K562 (cell line): ENCODE measurements at regions not wholly inside any gene's neighbourhood (a gene's known extent, or its start where the extent isn't known, plus 50 kb on each side); places are given as distances from the start of the nearest gene placed in this dataset.

Source experiments
- ATAC-seq: fragments of 200-7000 bp; cut with Tn5 transposase; 3 replicates; pipeline ENCODE4 v1.9.1; 2020; ENCODE audit warnings: moderate library complexity
- BruUV-seq: library from RNA; stranded (reverse); fragments of 400-500 nt; replicated peaks from 2 replicates; lab custom pipeline; 2021; lab: Mats Ljungman, UMichigan
- CTCF ChIA-PET: fragments of 300-600 bp; formaldehyde crosslinking; extraction: SDS; loops from one replicate; lab custom pipeline; 2021; ENCODE audit warnings: low intra/inter-chr PET ratio; lab: Yijun Ruan, JAX
- POLR2A ChIA-PET: fragments of 300-600, 350-650 bp; sonication (Branson Sonifier 250); formaldehyde crosslinking; extraction: SDS; loops from one replicate; lab custom pipeline; 2021; ENCODE audit warnings: antibody characterized with exemption, inconsistent platforms; lab: Yijun Ruan, JAX
- DNase-seq, 4 experiments: peaks; one replicate each; pipeline versions ENCODE4 v3.0.0 to v3.0.0-alpha.2; 2011 to 2018; ENCODE audit warnings: low spot score in 3 of 4, mixed read lengths in 3 of 4; ENCODE audit errors: extremely low read depth in 1 of 4
- FAIRE-seq: peaks from 2 replicates; lab custom pipeline; 2011; peaks lifted over from hg19 to GRCh38; lab: Jason Lieb, UNC
- H2AFZ ChIP-seq: 2 replicates; pipeline ENCODE4 v1.6.0; 2011; ENCODE audit warnings: low read depth, low read length, control low read depth, inconsistent platforms
- H3K27ac ChIP-seq: fragments of 200-600 bp; 3 replicates; pipeline ENCODE4 v1.8.0; 2011; ENCODE audit warnings: low read depth, mild to moderate bottlenecking, control low read depth, inconsistent platforms, low read length, moderate library complexity, mixed read lengths; ENCODE audit errors: extremely low read depth
- H3K27me3 ChIP-seq, 2 experiments: fragments of 300-600 bp in 1 of 2; 2 replicates in 1 of 2; 3 replicates in 1 of 2; pipeline versions ENCODE4 v1.6.0 to v1.8.0; 2011; ENCODE audit warnings: inconsistent platforms in 2 of 2, low read length in 2 of 2, mild to moderate bottlenecking in 1 of 2, mixed read lengths in 1 of 2, moderate library complexity in 1 of 2; ENCODE audit not compliant: control insufficient read depth in 2 of 2, insufficient read depth in 2 of 2
- H3K36me3 ChIP-seq: fragments of 300-600 bp; 3 replicates; pipeline ENCODE4 v1.8.0; 2011; ENCODE audit warnings: mild to moderate bottlenecking, low read length, inconsistent platforms; ENCODE audit not compliant: control insufficient read depth, insufficient read depth
- H3K4me1 ChIP-seq, 2 experiments: fragments of 200-600 bp in 1 of 2; replicated peaks in 1 of 2; 2 replicates in 1 of 2; 3 replicates in 1 of 2; pipeline versions ENCODE4 v1.5.1 to v1.8.0; 2011; ENCODE audit warnings: inconsistent platforms in 2 of 2, low read length in 2 of 2, mild to moderate bottlenecking in 1 of 2, mixed read lengths in 1 of 2, moderate library complexity in 1 of 2; ENCODE audit not compliant: control insufficient read depth in 2 of 2, insufficient read depth in 2 of 2
- H3K4me2 ChIP-seq: 2 replicates; pipeline ENCODE4 v1.6.1; 2011; ENCODE audit warnings: low read length, control low read depth, inconsistent platforms, mixed read lengths; ENCODE audit not compliant: insufficient read depth
- H3K4me3 ChIP-seq: fragments of 200-600 bp; sonication (generic), shearing (Covaris generic); 2 replicates; pipeline ENCODE4 v1.5.1; 2016; ENCODE audit warnings: control low read depth, inconsistent platforms
- H3K79me2 ChIP-seq: fragments of 200-600 bp; 3 replicates; pipeline ENCODE4 v1.8.0; 2011; ENCODE audit warnings: low read length, inconsistent platforms; ENCODE audit not compliant: control insufficient read depth, insufficient read depth
- H3K9ac ChIP-seq, 2 experiments: 2 replicates each; pipeline versions ENCODE4 v1.6.0 to v1.6.1; 2011; ENCODE audit warnings: low read depth in 2 of 2, low read length in 2 of 2, control low read depth in 1 of 2, inconsistent platforms in 1 of 2, mild to moderate bottlenecking in 1 of 2, mixed read lengths in 1 of 2; ENCODE audit not compliant: insufficient read depth in 1 of 2
- H3K9me1 ChIP-seq: one replicate; pipeline ENCODE4 v1.6.0; 2011; ENCODE audit warnings: inconsistent platforms, mild to moderate bottlenecking, low read length, moderate library complexity; ENCODE audit not compliant: control insufficient read depth, insufficient read depth
- H3K9me3 ChIP-seq: replicated peaks from 2 replicates; pipeline ENCODE4 v1.5.1; 2011; ENCODE audit warnings: low read depth, low read length, inconsistent platforms; ENCODE audit not compliant: control insufficient read depth, insufficient read depth
- H4K20me1 ChIP-seq: replicated peaks from 2 replicates; pipeline ENCODE4 v1.6.1; 2011; ENCODE audit warnings: low read length, inconsistent platforms, mixed read lengths; ENCODE audit not compliant: control insufficient read depth, insufficient read depth
- CHD7 ChIP-seq: fragments of 200-600 bp; sonication (generic); IDR thresholded peaks from one replicate; pipeline ENCODE4 v1.6.1; 2012; ENCODE audit warnings: mild to moderate bottlenecking, low read depth, low read length, inconsistent platforms
- ELF2 ChIP-seq: fragments of 250-450 bp; sonication (Bioruptor Pico); IDR thresholded peaks from 2 replicates; pipeline ENCODE4 v1.5.0; 2021; ENCODE audit warnings: mild to moderate bottlenecking
- GATAD2A ChIP-seq: fragments of 450-650 bp; IDR thresholded peaks from 2 replicates; pipeline ENCODE4 v1.6.1; 2017
- NFE2L1 ChIP-seq: fragments of 450-650 bp; IDR thresholded peaks from 2 replicates; pipeline ENCODE4 v1.6.1; 2016; ENCODE audit warnings: missing genetic modification characterization, low read depth, mild to moderate bottlenecking, missing compliant biosample characterization, moderate library complexity, borderline replicate concordance
- WGBS: fragments of 100-300 bp; shearing (Covaris generic); methylation state at CpG from one replicate; pipeline ENCODE4 v1.1.6; 2016; ENCODE audit warnings: low coverage, mixed read lengths; ENCODE audit not compliant: insufficient coverage; ENCODE audit errors: missing lambda C conversion rate; 5-methylcytosine and 5-hydroxymethylcytosine counted together
- in situ Hi-C: fragments of 300-500 bp; cut with MboI; formaldehyde crosslinking; loops from 4 replicates; pipeline ENCODE4 v1.15.0; 2018; ENCODE audit warnings: inconsistent platforms, mixed read lengths
- intact Hi-C: fragments of 100-400 bp; cut with micrococcal nuclease; formaldehyde crosslinking; loops from 2 replicates; pipeline ENCODE4 v1.14.2; 2022
- TF ChIP-seq, protein P1 (sequence below): fragments of 450-650 bp; formaldehyde crosslinking; IDR thresholded peaks from 2 replicates; pipeline ENCODE4 v1.4.0; 2020; ENCODE audit warnings: mild to moderate bottlenecking, moderate library complexity
- TF ChIP-seq, protein P2 (sequence below): fragments of 250-450 bp; sonication (Bioruptor Pico); IDR thresholded peaks from 2 replicates; pipeline ENCODE4 v1.8.0; 2021; ENCODE audit warnings: borderline replicate concordance, mild to moderate bottlenecking, moderate library complexity; ENCODE audit not compliant: poor library complexity, severe bottlenecking
- TF ChIP-seq, protein P3 (sequence below): sonication (generic); formaldehyde crosslinking; IDR thresholded peaks from 2 replicates; pipeline ENCODE4 v1.9.0; 2022; ENCODE audit warnings: mild to moderate bottlenecking, missing genetic modification reagents

DNA sequence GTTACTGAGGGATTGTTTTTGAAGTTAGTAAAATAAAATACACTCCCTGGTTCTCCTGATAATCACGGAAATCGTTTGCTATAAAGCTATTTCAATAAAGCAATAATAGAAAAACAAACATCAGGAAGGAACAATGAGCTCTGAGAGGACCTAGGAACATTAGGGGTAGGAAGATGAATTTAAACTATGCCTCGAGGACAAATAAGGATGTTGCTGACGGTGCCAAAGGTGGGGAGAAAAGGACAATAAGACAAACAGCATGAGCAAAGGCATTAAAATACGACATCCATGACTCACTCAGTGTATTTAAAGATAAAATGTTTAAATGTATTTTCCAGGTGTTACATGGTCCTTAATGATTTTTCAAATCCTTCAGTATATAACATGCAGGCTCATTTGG is 110.3 kb downstream of the MTNR1A start:
- ChIA-PET POLR2A (no interaction called here), CTCF (no interaction called here)
- DNase-seq, result no peak
- no peak for FAIRE-seq
- no peaks in the 10 kb centered on the region for H3K36me3 ChIP-seq
- no peaks in the 10 kb centered on the region for H3K9me3 ChIP-seq
- H3K79me2 ChIP-seq, result no peaks in the 10 kb centered on the region
- H3K27me3 ChIP-seq, result no peaks in the 10 kb centered on the region
- no peak overlapping the region for H3K4me2 ChIP-seq
- H3K9ac ChIP-seq, result no peak overlapping the region
- H3K9me1 ChIP-seq, result no peaks in the 10 kb centered on the region
- 21% methylated on average over 5 of the region's 5 CpGs for WGBS
- peaks cover 0 to 4% of the 10 kb centered on the region in 2 experiments; a peak in 2 of 5 replicates for H3K4me1 ChIP-seq
- no peaks in the 10 kb centered on the region for H4K20me1 ChIP-seq
- no peak for ATAC-seq
- no peak for TF ChIP-seq NFE2L1 (tag)
- TF ChIP-seq, protein P1, sequence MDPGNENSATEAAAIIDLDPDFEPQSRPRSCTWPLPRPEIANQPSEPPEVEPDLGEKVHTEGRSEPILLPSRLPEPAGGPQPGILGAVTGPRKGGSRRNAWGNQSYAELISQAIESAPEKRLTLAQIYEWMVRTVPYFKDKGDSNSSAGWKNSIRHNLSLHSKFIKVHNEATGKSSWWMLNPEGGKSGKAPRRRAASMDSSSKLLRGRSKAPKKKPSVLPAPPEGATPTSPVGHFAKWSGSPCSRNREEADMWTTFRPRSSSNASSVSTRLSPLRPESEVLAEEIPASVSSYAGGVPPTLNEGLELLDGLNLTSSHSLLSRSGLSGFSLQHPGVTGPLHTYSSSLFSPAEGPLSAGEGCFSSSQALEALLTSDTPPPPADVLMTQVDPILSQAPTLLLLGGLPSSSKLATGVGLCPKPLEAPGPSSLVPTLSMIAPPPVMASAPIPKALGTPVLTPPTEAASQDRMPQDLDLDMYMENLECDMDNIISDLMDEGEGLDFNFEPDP (CRISPR knock-in tag), result no peak
- TF ChIP-seq ELF2 (CRISPR knock-in tag), result no peak
- no peak for TF ChIP-seq GATAD2A
- no peak for TF ChIP-seq CHD7
- TF ChIP-seq, protein P2, sequence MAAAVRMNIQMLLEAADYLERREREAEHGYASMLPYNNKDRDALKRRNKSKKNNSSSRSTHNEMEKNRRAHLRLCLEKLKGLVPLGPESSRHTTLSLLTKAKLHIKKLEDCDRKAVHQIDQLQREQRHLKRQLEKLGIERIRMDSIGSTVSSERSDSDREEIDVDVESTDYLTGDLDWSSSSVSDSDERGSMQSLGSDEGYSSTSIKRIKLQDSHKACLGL, result no peak
- TF ChIP-seq, protein P3, sequence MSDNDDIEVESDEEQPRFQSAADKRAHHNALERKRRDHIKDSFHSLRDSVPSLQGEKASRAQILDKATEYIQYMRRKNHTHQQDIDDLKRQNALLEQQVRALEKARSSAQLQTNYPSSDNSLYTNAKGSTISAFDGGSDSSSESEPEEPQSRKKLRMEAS, result no peak
- H3K4me3 ChIP-seq, result no peak overlapping the region
- in situ Hi-C loops (no loop called here), intact Hi-C loops (no loop called here)
- no peak overlapping the region for H2AFZ ChIP-seq
- BruUV-seq, result no TSS peak
- no peak overlapping the region for H3K27ac ChIP-seq
